Lower leg skin (tissue), 3 donors: ENCODE measurements at regions not wholly inside any gene's neighbourhood (a gene's known extent, or its start where the extent isn't known, plus 50 kb on each side); places are given as distances from the start of the nearest gene placed in this dataset.

Source experiments
- POLR2A ChIP-seq, 2 donors: fragments of 450-650 bp; IDR thresholded peaks; one replicate each; pipeline ENCODE4 v1.6.1; 2016 to 2017; ENCODE audit warnings: antibody characterized with exemption in 2 of 2, mild to moderate bottlenecking in 1 of 2, moderate library complexity in 1 of 2
- TF ChIP-seq, protein P1 (sequence below), 3 donors: fragments of 450-650 bp; IDR thresholded peaks; one replicate each; pipeline ENCODE4 v1.5.1; 2016; ENCODE audit warnings: antibody characterized with exemption in 3 of 3, mild to moderate bottlenecking in 3 of 3, moderate library complexity in 2 of 3

DNA sequence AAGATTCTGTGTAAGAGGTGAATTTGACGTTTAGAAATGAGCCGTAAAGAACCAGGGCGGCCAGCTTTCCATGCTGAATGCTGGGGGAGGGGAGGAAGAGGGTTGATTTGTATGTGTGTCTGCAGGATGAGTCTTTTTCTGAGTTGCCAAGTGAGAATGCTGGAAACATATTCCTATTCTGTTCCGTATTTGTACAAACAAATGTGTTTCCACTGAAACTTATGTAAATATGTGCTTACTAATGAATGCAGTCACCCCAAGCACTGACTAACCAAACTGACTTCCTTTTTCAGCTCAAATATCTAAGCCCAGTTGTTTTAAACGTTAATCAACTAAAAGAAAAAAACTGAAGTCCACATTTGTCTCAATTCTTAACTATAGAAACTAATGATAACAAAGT, 74.9 kb upstream of the APCDD1 start:
- TF ChIP-seq, protein P1, sequence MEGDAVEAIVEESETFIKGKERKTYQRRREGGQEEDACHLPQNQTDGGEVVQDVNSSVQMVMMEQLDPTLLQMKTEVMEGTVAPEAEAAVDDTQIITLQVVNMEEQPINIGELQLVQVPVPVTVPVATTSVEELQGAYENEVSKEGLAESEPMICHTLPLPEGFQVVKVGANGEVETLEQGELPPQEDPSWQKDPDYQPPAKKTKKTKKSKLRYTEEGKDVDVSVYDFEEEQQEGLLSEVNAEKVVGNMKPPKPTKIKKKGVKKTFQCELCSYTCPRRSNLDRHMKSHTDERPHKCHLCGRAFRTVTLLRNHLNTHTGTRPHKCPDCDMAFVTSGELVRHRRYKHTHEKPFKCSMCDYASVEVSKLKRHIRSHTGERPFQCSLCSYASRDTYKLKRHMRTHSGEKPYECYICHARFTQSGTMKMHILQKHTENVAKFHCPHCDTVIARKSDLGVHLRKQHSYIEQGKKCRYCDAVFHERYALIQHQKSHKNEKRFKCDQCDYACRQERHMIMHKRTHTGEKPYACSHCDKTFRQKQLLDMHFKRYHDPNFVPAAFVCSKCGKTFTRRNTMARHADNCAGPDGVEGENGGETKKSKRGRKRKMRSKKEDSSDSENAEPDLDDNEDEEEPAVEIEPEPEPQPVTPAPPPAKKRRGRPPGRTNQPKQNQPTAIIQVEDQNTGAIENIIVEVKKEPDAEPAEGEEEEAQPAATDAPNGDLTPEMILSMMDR (IDR thresholded peaks at IDR 0.05): no peak
- no peak for TF ChIP-seq POLR2A (IDR thresholded peaks at IDR 0.05)
